Progenitor cell of endocrine pancreas (in vitro differentiated cells): ENCODE measurements at regions not wholly inside any gene's neighbourhood (a gene's known extent, or its start where the extent isn't known, plus 50 kb on each side); places are given as distances from the start of the nearest gene placed in this dataset.

ENCODE experiments used
- DNase-seq: peaks from one replicate; pipeline ENCODE4 v3.0.0; 2021; ENCODE audit warnings: low spot score; ENCODE audit not compliant: unreplicated experiment
- H3K27ac Mint-ChIP-seq: 2 replicates; pipeline ENCODE4 v1.8.0; 2021; ENCODE audit warnings: mild to moderate bottlenecking, moderate library complexity, mixed read lengths
- H3K27me3 Mint-ChIP-seq: 2 replicates; pipeline ENCODE4 v1.8.0; 2021; ENCODE audit warnings: mixed read lengths
- H3K36me3 Mint-ChIP-seq: 2 replicates; pipeline ENCODE4 v1.8.0; 2022; ENCODE audit warnings: mixed read lengths; ENCODE audit not compliant: insufficient read depth
- H3K4me1 Mint-ChIP-seq: 2 replicates; pipeline ENCODE4 v1.8.0; 2021; ENCODE audit warnings: low read depth, mixed read lengths
- H3K4me3 Mint-ChIP-seq: 2 replicates; pipeline ENCODE4 v1.8.0; 2021; ENCODE audit warnings: low read depth, mild to moderate bottlenecking, moderate library complexity, mixed read lengths
- H3K9me3 Mint-ChIP-seq: 2 replicates; pipeline ENCODE4 v1.8.0; 2021; ENCODE audit warnings: low read depth, mixed read lengths
- TF ChIP-seq, protein P1 (sequence below): fragments of 200-600 bp; sonication (generic); IDR thresholded peaks from one replicate; pipeline ENCODE4 v1.5.0; 2021; ENCODE audit warnings: antibody characterized with exemption, mild to moderate bottlenecking; ENCODE audit not compliant: unreplicated experiment

GRCh38 chr6:132096245-132096644, 145.1 kb upstream of the CCN2 start:
- Mint-ChIP-seq H3K4me1 (no peaks in the 10 kb centered on the region), H3K4me3 (no peak overlapping the region), H3K27ac (no peak overlapping the region), H3K36me3 (no peaks in the 10 kb centered on the region), H3K9me3 (peaks cover 5% of the 10 kb centered on the region), H3K27me3 (no peaks in the 10 kb centered on the region)
- TF ChIP-seq, protein P1, sequence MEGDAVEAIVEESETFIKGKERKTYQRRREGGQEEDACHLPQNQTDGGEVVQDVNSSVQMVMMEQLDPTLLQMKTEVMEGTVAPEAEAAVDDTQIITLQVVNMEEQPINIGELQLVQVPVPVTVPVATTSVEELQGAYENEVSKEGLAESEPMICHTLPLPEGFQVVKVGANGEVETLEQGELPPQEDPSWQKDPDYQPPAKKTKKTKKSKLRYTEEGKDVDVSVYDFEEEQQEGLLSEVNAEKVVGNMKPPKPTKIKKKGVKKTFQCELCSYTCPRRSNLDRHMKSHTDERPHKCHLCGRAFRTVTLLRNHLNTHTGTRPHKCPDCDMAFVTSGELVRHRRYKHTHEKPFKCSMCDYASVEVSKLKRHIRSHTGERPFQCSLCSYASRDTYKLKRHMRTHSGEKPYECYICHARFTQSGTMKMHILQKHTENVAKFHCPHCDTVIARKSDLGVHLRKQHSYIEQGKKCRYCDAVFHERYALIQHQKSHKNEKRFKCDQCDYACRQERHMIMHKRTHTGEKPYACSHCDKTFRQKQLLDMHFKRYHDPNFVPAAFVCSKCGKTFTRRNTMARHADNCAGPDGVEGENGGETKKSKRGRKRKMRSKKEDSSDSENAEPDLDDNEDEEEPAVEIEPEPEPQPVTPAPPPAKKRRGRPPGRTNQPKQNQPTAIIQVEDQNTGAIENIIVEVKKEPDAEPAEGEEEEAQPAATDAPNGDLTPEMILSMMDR = no peak
- no peak for DNase-seq

- Mint-ChIP-seq H3K9me3 (peaks cover 2% of the 10 kb centered on the region), H3K36me3 (no peaks in the 10 kb centered on the region), H3K4me3 (no peak overlapping the region), H3K27ac (no peak overlapping the region), H3K27me3 (no peaks in the 10 kb centered on the region), H3K4me1 (peaks cover 2% of the 10 kb centered on the region)
- DNase-seq = no peak
- TF ChIP-seq, protein P1 = no peak
Measured at GRCh38 chr6:132089173-132089572, 138.0 kb upstream of the CCN2 start.

DNA sequence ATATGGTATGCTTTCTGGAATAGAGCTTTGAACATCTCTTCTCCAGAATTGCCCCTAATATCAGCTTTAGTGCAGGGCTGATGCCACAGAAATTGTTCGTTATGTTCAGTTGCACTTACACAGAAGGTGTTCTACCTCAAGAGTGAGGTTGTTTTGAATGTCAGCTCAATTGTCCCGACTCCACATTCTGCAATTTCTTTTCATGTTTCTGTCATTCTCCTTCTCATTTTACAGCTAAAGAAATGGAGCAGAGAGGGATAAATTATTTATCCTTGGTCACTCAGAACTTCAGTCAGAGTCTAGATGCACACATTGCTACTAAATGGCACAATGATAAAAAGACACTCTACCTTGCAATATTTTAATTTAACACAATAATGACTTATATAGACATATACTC, 137.0 kb upstream of the CCN2 start:
- peaks cover 2% of the 10 kb centered on the region for H3K9me3 Mint-ChIP-seq
- no peaks in the 10 kb centered on the region for H3K27me3 Mint-ChIP-seq
- H3K4me3 Mint-ChIP-seq = no peak overlapping the region
- DNase-seq = no peak
- no peaks in the 10 kb centered on the region for H3K36me3 Mint-ChIP-seq
- TF ChIP-seq, protein P1 = no peak
- H3K4me1 Mint-ChIP-seq = peaks cover 2% of the 10 kb centered on the region
- no peak overlapping the region for H3K27ac Mint-ChIP-seq

DNA sequence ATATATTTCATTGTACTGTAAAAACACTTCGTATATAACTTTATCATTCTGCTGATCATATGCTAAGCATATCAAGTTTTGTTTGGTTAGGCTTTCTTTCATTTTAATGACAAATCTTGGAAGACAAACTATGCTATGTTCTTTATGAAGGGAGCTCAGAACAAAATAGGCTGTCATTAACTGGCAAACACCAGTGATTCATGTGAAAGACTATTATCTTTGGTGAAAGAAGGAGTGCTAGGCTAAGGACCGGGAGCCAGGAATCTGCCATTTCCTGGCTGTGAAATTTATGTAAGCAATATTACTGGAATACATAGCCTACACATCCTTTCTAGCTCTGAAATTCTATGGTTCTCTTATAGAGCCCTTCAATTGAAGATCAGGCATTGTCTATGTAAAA, 136.2 kb upstream of the CCN2 start:
- Mint-ChIP-seq H3K27ac (no peak overlapping the region), H3K4me3 (no peak overlapping the region), H3K36me3 (no peaks in the 10 kb centered on the region), H3K9me3 (peaks cover 2% of the 10 kb centered on the region), H3K4me1 (peaks cover 2% of the 10 kb centered on the region), H3K27me3 (no peaks in the 10 kb centered on the region)
- TF ChIP-seq, protein P1 = no peak
- DNase-seq = no peak

- no peaks in the 10 kb centered on the region for H3K9me3 Mint-ChIP-seq
- H3K27ac Mint-ChIP-seq = no peak overlapping the region
- H3K36me3 Mint-ChIP-seq = no peaks in the 10 kb centered on the region
- H3K4me1 Mint-ChIP-seq = peaks cover 2% of the 10 kb centered on the region
- DNase-seq = no peak
- H3K27me3 Mint-ChIP-seq = no peaks in the 10 kb centered on the region
- no peak overlapping the region for H3K4me3 Mint-ChIP-seq
- TF ChIP-seq, protein P1 = no peak
Measured at GRCh38 chr6:132085731-132086130, 134.6 kb upstream of the CCN2 start.
